Astrocyte of the cerebellum (primary cell): ENCODE measurements at regions not wholly inside any gene's neighbourhood (a gene's known extent, or its start where the extent isn't known, plus 50 kb on each side); places are given as distances from the start of the nearest gene placed in this dataset.
A peak's percentile ranks its signal among the peaks of the same experiment; 100 is the strongest.
"Not testable (repeated sequence)": the region's sequence is repeated elsewhere in the genome, so short reads cannot be mapped to it uniquely, and the experiment has no call there.

Experiments
- DNase-seq: peaks from one replicate; pipeline ENCODE4 v3.0.0-alpha.2; 2011; ENCODE audit warnings: low read depth
- H3K4me3 ChIP-seq: 2 replicates; pipeline ENCODE4 v1.5.1; 2011; ENCODE audit warnings: mild to moderate bottlenecking, low read depth, low read length, moderate library complexity
- in situ Hi-C: cut with HindIII; loops from 2 replicates; pipeline ENCODE4 v1.10.0; 2017; ENCODE audit warnings: low sequenced_read_pairs
- TF ChIP-seq, protein P1 (sequence below): IDR thresholded peaks from 2 replicates; pipeline ENCODE4 v1.5.1; 2012; ENCODE audit warnings: low read length, low read depth, moderate library complexity, mild to moderate bottlenecking; ENCODE audit errors: missing control alignments

DNA sequence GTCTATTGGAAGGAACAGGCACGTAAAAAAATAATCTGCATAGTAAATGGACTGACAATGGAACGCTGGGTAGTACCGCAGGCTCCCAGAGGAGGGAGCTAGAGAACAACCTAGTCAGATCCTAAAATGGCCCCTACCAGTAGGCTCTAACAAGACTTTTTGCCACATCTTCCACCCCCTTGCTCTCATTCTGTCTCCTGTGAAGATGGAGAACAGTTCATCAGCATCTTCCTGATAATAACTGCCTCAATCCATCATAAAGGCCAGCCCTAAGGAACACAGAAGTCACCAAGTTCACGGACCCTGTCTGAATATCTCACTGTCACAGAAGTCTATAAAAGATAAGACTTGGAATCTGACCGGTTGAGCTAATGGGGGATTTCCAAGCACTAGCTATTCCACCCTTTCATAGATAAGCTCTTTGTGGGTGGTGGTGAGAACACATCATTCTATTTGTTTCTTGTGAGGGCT lies 133.4 kb downstream of the SLC1A3 start:
- DNase-seq = peak; percentile 32
- in situ Hi-C loops = no loop called here
- H3K4me3 ChIP-seq = no peak overlapping the region
- TF ChIP-seq, protein P1, sequence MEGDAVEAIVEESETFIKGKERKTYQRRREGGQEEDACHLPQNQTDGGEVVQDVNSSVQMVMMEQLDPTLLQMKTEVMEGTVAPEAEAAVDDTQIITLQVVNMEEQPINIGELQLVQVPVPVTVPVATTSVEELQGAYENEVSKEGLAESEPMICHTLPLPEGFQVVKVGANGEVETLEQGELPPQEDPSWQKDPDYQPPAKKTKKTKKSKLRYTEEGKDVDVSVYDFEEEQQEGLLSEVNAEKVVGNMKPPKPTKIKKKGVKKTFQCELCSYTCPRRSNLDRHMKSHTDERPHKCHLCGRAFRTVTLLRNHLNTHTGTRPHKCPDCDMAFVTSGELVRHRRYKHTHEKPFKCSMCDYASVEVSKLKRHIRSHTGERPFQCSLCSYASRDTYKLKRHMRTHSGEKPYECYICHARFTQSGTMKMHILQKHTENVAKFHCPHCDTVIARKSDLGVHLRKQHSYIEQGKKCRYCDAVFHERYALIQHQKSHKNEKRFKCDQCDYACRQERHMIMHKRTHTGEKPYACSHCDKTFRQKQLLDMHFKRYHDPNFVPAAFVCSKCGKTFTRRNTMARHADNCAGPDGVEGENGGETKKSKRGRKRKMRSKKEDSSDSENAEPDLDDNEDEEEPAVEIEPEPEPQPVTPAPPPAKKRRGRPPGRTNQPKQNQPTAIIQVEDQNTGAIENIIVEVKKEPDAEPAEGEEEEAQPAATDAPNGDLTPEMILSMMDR = peak; percentile 77

DNA sequence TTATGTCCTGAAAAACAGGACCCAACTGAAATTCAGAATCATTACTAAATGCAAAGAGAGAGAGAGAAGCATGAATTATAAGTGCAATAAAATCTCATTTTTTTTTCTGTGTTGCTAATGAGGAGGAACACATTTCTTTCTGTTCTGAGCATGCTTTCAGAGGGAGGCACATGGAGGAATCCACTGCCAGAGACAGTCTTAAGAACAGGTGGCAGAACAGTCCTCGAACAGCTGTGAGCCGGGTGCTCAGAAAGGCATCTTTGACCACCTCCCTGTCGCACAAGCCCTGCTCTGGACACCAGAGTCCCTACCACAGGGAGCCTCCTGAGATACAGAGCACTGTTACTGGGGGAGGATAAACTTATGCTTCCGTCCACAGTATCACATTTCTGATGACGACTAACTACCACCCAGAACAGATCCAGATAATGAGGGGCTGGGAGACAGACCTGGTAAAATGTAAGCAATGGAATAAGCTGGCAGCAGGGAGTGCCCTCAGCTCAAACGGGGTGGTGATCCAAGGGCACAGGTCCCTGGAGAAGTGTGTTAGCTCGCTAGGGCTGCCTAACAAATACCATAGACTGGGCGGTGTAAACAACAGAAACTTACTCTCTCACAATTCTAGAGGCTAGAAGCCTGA lies 134.0 kb downstream of the SLC1A3 start:
- in situ Hi-C loops = no loop called here
- no peak overlapping the region for H3K4me3 ChIP-seq
- TF ChIP-seq, protein P1 = no peak
- DNase-seq = no peak

DNA sequence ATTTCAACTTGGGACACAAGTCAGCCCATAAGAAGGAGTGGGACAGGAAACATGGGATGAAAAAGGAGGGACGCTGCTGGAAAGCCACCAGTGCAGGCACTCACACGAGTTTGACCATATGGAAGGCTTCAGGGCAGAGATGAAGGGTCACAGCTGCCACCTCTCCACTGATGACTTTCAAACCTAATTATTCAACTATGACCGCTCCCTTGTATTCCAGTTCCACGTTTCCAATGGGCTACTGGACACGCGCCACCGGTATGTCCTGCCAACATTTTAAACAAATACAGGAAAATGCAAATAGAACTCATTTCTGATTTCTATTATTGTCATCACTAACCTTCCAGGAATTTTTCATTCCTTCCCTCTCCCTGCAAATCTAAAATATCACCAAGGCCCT lies 134.7 kb downstream of the SLC1A3 start:
- in situ Hi-C loops = no loop called here
- no peak for DNase-seq
- H3K4me3 ChIP-seq = no peak overlapping the region
- TF ChIP-seq, protein P1 = no peak

DNA sequence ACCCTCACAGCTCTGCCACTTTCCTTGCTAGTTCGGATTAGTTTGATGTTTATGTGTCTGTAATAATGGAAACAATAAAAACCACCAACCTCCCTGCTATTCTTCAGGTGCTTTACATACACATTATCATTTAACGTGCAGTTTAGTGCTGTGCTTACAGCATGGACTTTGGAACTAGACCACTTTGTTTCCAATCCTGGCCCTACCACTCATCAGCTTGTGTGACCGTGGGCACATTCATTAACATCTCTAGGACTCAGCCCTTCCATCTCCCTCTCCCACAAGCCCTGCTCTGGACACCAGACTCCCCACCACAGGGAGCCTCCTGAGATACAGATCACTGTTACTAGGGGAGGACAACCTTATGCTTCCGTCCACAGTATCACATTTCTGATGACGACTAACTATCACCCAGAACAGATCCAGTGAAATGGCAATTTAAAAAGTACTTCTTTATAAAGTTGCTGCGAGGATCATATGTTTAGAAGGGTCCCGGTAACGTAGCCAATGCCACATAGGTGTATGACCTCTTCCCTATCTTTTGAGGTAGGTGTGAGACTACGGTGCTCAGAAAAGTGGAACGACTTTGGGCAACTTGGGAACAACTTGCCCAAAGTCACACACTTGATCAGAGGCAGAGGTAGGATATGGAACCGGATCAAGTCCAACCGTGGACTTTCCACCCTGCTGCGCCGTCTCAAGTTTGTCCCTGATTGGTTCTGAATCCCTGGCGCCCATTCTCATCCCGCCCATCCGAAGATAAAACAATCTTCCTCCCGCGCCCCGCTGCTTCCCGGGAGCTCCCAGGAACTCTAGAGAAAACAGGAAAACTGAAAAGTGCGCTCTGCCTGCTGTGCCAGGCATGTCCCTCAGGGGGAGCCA lies 132.4 kb upstream of the NIPBL start:
- in situ Hi-C loops = no loop called here
- peak; percentile 19 for DNase-seq
- peak overlapping the region; percentile 62 for H3K4me3 ChIP-seq
- TF ChIP-seq, protein P1 = peak; percentile 76

DNA sequence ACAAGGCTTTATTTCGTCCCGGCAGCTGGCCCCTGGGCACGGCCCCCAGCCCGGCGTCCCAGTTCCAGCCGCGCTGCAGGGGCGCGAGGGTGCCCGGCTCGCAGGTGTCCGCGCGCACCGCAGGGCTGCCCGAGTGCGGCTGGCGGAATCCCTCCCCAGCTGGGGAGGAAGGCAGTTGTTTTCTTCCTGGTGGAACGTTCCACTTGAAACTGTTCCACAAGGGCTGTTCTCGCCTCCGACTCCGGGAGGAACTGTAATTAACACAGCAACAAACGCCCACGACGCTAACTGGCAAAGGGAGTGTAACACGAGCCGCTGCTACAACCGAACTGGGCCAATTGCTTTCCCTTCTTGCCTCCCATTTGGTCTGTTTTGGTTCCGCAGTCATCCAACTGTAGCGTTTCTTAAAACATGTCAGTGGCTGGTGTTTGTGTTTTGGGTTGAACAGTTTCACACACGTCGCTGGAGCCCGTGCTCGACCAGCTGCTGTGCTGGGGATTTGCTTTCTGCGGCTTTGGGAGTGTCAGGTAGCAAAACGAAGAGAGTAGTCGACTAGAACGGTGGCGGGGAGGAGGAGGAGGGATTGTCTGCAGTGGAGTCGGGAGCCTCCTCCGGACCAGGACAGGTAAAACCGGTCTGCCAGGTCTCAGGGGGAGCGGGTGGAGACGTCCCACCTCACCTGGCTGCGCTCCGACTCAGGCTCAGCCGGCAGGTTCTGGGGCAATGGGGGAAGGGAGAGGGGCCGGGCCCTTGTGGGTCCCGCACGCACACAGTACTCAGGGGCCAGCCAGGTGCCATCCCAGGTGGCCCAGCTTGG lies 131.6 kb upstream of the NIPBL start:
- in situ Hi-C loops = no loop called here
- H3K4me3 ChIP-seq = peak overlapping the region; percentile 62
- TF ChIP-seq, protein P1 = no peak
- DNase-seq = no peak

DNA sequence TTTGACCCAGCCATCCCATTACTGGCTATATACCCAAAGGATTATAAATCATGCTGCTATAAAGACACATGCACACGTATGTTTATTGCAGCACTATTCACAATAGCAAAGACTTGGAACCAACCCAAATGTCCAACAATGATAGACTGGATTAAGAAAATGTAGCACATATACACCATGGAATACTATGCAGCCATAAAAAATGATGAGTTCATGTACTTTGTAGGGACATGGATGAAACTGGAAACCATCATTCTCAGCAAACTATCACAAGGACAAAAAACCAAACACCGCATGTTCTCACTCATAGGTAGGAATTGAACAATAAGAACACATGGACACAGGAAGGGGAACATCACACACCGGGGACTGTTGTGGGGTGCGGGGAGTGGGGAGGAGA lies 128.8 kb upstream of the NIPBL start:
- H3K4me3 ChIP-seq, DNase-seq, in situ Hi-C loops: not testable (repeated sequence)
